ENCODE measurements at regions not wholly inside any gene's neighbourhood (a gene's known extent, or its start where the extent isn't known, plus 50 kb on each side); places are given as distances from the start of the nearest gene placed in this dataset.

DNA sequence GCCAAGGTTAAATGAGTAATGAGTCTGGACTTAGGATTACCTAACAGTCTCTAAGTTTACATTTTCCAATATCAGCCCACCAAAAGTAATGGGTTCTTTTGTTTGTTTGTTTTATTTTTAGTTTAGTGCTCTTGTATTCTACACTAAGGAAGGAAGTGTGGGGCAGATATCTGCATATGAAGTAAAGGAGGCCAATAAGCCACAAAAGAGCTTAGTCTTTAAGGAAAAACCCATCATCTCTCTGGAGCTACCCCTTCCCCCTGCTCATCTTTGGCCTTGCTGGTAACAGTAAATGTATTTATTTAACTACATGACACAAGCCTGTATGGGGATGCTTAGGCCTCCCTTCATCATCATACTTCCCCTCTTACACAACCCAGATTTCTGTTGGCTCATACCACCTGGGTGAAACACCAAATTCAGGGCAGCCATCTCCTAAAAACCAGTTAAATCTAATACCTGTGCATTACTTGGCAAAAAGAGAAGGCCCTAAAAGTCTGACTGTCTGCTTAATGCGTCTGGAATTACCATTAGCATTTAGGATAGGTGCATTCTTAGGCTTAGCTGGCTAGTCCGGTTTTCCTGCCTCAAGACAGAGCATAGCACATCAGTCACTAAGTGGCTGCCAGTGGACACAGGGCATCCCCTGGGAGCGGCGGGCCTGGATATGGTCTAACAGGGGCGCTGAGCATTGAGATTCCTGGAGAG, 96.8 kb upstream of the ADGRL2 start:
- Histone ChIP-seq H3K27me3 (ENCODE audit: low read depth) (no peaks in the 10 kb centered on the region), H3K9me3 (replicated peaks) (no peaks in the 10 kb centered on the region), H3K27ac (replicated peaks) (no peak overlapping the region), H3K36me3 (no peaks in the 10 kb centered on the region), H3K4me3 (no peak overlapping the region), H3K4me1 (peaks cover 12% of the 10 kb centered on the region)
- DNase-seq = no peak
- TF ChIP-seq, protein P1, sequence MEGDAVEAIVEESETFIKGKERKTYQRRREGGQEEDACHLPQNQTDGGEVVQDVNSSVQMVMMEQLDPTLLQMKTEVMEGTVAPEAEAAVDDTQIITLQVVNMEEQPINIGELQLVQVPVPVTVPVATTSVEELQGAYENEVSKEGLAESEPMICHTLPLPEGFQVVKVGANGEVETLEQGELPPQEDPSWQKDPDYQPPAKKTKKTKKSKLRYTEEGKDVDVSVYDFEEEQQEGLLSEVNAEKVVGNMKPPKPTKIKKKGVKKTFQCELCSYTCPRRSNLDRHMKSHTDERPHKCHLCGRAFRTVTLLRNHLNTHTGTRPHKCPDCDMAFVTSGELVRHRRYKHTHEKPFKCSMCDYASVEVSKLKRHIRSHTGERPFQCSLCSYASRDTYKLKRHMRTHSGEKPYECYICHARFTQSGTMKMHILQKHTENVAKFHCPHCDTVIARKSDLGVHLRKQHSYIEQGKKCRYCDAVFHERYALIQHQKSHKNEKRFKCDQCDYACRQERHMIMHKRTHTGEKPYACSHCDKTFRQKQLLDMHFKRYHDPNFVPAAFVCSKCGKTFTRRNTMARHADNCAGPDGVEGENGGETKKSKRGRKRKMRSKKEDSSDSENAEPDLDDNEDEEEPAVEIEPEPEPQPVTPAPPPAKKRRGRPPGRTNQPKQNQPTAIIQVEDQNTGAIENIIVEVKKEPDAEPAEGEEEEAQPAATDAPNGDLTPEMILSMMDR (IDR thresholded peaks at IDR 0.05; ENCODE audit: borderline replicate concordance) = no peak
- intact Hi-C loops (cut with micrococcal nuclease) = no loop called here

DNA sequence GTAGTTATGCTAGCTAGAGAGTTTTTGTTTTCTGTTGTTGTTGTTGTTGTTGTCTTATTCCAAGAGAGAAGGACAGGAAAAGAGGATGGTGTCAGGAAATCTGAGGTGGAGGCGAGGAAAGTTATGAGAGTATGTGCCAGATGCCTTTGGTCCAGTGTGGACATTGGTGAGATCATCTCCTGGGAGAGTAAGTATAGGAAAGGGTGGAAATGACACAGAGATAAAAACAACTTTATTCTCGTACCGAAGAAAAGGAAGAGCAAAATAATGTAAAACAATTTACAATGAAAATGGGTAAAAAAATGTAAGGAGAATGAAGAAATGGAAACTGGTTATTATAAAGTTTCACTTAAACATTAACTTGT, 97.4 kb upstream of the ADGRL2 start:
- TF ChIP-seq, protein P1 (IDR thresholded peaks at IDR 0.05; ENCODE audit: borderline replicate concordance) = no peak
- H3K27ac ChIP-seq (replicated peaks) = no peak overlapping the region
- H3K27me3 ChIP-seq (ENCODE audit: low read depth) = no peaks in the 10 kb centered on the region
- peaks cover 12% of the 10 kb centered on the region for H3K4me1 ChIP-seq
- DNase-seq = no peak
- intact Hi-C loops (cut with micrococcal nuclease) = no loop called here
- H3K36me3 ChIP-seq = no peaks in the 10 kb centered on the region
- H3K9me3 ChIP-seq (replicated peaks) = no peaks in the 10 kb centered on the region
- no peak overlapping the region for H3K4me3 ChIP-seq

DNA sequence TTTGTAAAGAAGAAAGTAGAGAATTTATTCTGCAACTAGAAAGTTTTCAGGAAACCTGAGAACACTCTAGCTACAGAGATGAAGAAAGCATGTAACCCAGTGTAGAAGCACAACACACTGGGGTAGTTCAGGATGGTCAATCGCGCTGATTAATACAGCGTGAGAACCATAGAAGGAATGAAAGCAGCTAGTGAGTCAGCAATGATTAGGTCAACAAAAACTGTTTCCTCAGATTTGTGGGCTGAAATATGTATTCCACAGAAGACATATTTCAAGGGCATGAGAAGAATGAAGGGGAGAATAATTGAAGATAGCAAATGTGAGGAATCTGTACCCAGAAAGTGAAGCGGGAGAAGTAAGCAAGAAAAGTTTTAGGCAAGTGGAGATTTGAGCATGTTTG, 97.8 kb upstream of the ADGRL2 start:
- Histone ChIP-seq H3K27me3 (ENCODE audit: low read depth) (no peaks in the 10 kb centered on the region), H3K36me3 (no peaks in the 10 kb centered on the region), H3K4me3 (no peak overlapping the region), H3K9me3 (replicated peaks) (no peaks in the 10 kb centered on the region), H3K4me1 (peaks cover 12% of the 10 kb centered on the region), H3K27ac (replicated peaks) (no peak overlapping the region)
- TF ChIP-seq, protein P1 (IDR thresholded peaks at IDR 0.05; ENCODE audit: borderline replicate concordance) = no peak
- DNase-seq = no peak
- intact Hi-C loops (cut with micrococcal nuclease) = no loop called here

DNA sequence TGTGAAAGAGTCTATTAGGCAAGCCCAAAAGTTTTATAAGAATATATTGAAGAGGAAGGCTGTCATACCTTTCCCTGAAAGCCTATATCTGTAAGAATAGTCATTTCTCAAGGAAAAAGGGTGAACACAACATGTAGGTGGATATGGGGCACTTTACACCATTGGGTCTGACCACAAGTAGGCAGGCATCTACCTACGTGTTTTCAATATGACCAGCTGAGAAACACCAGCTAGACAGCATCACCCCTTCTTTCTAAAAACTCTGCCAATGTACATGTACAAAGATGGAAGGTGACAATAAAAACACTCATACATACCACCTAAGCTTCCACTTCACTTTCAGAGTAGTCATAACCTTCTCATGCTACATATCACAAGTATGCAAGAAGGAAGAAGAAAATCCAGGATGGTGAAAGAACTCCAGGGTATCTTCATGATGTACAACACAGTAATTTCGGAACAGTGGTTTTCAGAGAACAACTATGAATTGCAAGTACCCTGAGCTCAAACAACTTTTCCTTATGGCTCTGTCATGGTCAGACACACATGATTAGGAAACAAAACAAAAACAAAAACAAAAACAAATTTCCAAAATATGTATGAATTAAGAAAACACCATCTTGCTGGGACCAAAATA, 98.5 kb upstream of the ADGRL2 start:
- peaks cover 12% of the 10 kb centered on the region for H3K4me1 ChIP-seq
- H3K9me3 ChIP-seq (replicated peaks) = no peaks in the 10 kb centered on the region
- no peak overlapping the region for H3K4me3 ChIP-seq
- H3K27ac ChIP-seq (replicated peaks) = no peak overlapping the region
- no peak for DNase-seq
- TF ChIP-seq, protein P1 (IDR thresholded peaks at IDR 0.05; ENCODE audit: borderline replicate concordance) = no peak
- intact Hi-C loops (cut with micrococcal nuclease) = no loop called here
- H3K36me3 ChIP-seq = no peaks in the 10 kb centered on the region
- no peaks in the 10 kb centered on the region for H3K27me3 ChIP-seq (ENCODE audit: low read depth)

DNA sequence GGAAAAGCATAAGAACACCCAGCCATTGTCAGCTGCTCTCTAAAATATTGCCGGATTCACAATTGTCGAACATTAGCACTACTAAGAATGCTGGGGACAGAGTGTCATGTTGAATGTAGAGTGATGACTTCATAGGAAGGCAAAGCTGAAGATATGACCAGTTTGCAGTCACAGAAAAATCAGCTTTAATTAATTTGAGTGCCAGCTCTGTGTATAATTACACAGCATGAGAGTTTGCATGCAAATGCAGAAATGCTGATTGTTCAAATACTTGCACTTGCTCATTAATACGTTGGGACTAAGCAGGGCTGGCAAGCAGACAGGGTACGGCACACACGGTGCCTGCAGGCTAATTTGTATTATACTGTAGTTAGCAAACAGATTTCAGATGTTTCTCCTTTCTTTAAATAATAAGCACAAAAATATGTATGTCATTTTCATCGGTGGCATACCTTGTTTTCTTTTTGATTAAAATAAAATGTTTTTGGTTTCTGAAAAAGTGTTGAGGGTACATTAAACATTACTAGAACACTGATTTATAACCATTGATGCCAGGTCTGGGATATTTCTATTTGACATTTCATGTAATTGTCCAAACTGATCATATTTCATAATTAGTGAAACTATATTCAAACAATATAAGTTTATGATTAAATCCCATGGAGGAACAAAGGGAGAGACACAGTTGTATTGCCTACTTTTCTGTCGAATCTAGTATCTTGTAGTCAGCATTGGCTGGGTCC, 99.8 kb upstream of the ADGRL2 start:
- peaks cover 12% of the 10 kb centered on the region for H3K4me1 ChIP-seq
- TF ChIP-seq, protein P1 (IDR thresholded peaks at IDR 0.05; ENCODE audit: borderline replicate concordance) = no peak
- no peaks in the 10 kb centered on the region for H3K36me3 ChIP-seq
- intact Hi-C loops (cut with micrococcal nuclease) = no loop called here
- no peak overlapping the region for H3K27ac ChIP-seq (replicated peaks)
- no peaks in the 10 kb centered on the region for H3K9me3 ChIP-seq (replicated peaks)
- no peak overlapping the region for H3K4me3 ChIP-seq
- no peaks in the 10 kb centered on the region for H3K27me3 ChIP-seq (ENCODE audit: low read depth)
- DNase-seq = no peak
